Type B pancreatic cell (in vitro differentiated cells): ENCODE measurements at regions not wholly inside any gene's neighbourhood (a gene's known extent, or its start where the extent isn't known, plus 50 kb on each side); places are given as distances from the start of the nearest gene placed in this dataset.

ENCODE experiments used
- DNase-seq: peaks from one replicate; pipeline ENCODE4 v3.0.0; 2021; ENCODE audit warnings: mixed read lengths; ENCODE audit not compliant: unreplicated experiment; ENCODE audit errors: extremely low spot score
- H3K27ac Mint-ChIP-seq: 2 replicates; pipeline ENCODE4 v1.8.0; 2021; ENCODE audit warnings: mild to moderate bottlenecking, mixed read lengths
- H3K27me3 Mint-ChIP-seq: 2 replicates; pipeline ENCODE4 v1.8.0; 2021; ENCODE audit warnings: mixed read lengths
- H3K36me3 Mint-ChIP-seq: 2 replicates; pipeline ENCODE4 v1.8.0; 2021; ENCODE audit warnings: mixed read lengths
- H3K4me1 Mint-ChIP-seq: one replicate; pipeline ENCODE4 v1.8.0; 2021; ENCODE audit warnings: mixed read lengths; ENCODE audit not compliant: unreplicated experiment
- H3K4me3 Mint-ChIP-seq: 2 replicates; pipeline ENCODE4 v1.8.0; 2021; ENCODE audit warnings: mild to moderate bottlenecking, mixed read lengths
- H3K9me3 Mint-ChIP-seq: 2 replicates; pipeline ENCODE4 v1.8.0; 2021; ENCODE audit warnings: mixed read lengths
- CTCF ChIP-seq: fragments of 200-600 bp; sonication (generic); conservative IDR thresholded peaks from 2 replicates; pipeline ENCODE4 v1.5.0; 2021; ENCODE audit warnings: antibody characterized with exemption, mild to moderate bottlenecking

- H3K27ac Mint-ChIP-seq, result no peak overlapping the region
- no peaks in the 10 kb centered on the region for H3K9me3 Mint-ChIP-seq
- H3K4me3 Mint-ChIP-seq, result peak overlapping the region; percentile 90
- peak; percentile 21 for TF ChIP-seq CTCF
- H3K27me3 Mint-ChIP-seq, result no peaks in the 10 kb centered on the region
- H3K36me3 Mint-ChIP-seq, result no peaks in the 10 kb centered on the region
- no peak for DNase-seq
- peaks cover 54% of the 10 kb centered on the region for H3K4me1 Mint-ChIP-seq
Observed at GRCh38 chr2:134122610-134123009, 131.3 kb upstream of the MGAT5 start.

GRCh38 chr2:134123332-134123731 is 130.5 kb upstream of the MGAT5 start:
- no peaks in the 10 kb centered on the region for H3K36me3 Mint-ChIP-seq
- no peak overlapping the region for H3K27ac Mint-ChIP-seq
- no peak for DNase-seq
- no peaks in the 10 kb centered on the region for H3K27me3 Mint-ChIP-seq
- H3K4me1 Mint-ChIP-seq, result peaks cover 52% of the 10 kb centered on the region
- H3K4me3 Mint-ChIP-seq, result peak overlapping the region; percentile 90
- H3K9me3 Mint-ChIP-seq, result no peaks in the 10 kb centered on the region
- TF ChIP-seq CTCF, result no peak

- peak overlapping the region; percentile 36 for H3K27ac Mint-ChIP-seq
- H3K27me3 Mint-ChIP-seq, result no peaks in the 10 kb centered on the region
- H3K4me3 Mint-ChIP-seq, result peak overlapping the region; percentile 90
- no peaks in the 10 kb centered on the region for H3K9me3 Mint-ChIP-seq
- peaks cover under 1% of the 10 kb centered on the region for H3K36me3 Mint-ChIP-seq
- no peak for TF ChIP-seq CTCF
- H3K4me1 Mint-ChIP-seq, result peaks cover 44% of the 10 kb centered on the region
- no peak for DNase-seq
Observed at GRCh38 chr2:134124047-134124753, 129.7 kb upstream of the MGAT5 start.

GRCh38 chr2:134127496-134127895 is 126.4 kb upstream of the MGAT5 start:
- H3K9me3 Mint-ChIP-seq, result no peaks in the 10 kb centered on the region

GRCh38 chr2:134128746-134129145 is 125.1 kb upstream of the MGAT5 start:
- Mint-ChIP-seq H3K27me3 (no peaks in the 10 kb centered on the region), H3K27ac (no peak overlapping the region), H3K4me3 (no peak overlapping the region), H3K4me1 (peaks cover 27% of the 10 kb centered on the region), H3K36me3 (peaks cover 11% of the 10 kb centered on the region), H3K9me3 (no peaks in the 10 kb centered on the region)
- no peak for TF ChIP-seq CTCF
- DNase-seq, result no peak

More at GRCh38 chr2:134127496-134127895, 126.4 kb upstream of the MGAT5 start:
- Mint-ChIP-seq H3K4me3 (no peak overlapping the region), H3K4me1 (peaks cover 37% of the 10 kb centered on the region), H3K36me3 (peaks cover 11% of the 10 kb centered on the region), H3K27me3 (no peaks in the 10 kb centered on the region), H3K27ac (no peak overlapping the region)
- DNase-seq, result no peak
- TF ChIP-seq CTCF, result no peak
